ENCODE measurements at regions not wholly inside any gene's neighbourhood (a gene's known extent, or its start where the extent isn't known, plus 50 kb on each side); places are given as distances from the start of the nearest gene placed in this dataset.

- DNase-seq (no peak), ATAC-seq (no peak)
- Mint-ChIP-seq H3K4me1 (no peaks in the 10 kb centered on the region), H3K4me3 (no peak overlapping the region), H3K9me3 (ENCODE audit: low read depth) (no peaks in the 10 kb centered on the region), H3K27me3 (peaks cover 3% of the 10 kb centered on the region), H3K36me3 (ENCODE audit: low read depth) (no peaks in the 10 kb centered on the region), H3K27ac (no peak overlapping the region)
- CTCF ChIA-PET, result no interaction called here
- POLR2A ChIA-PET, result no interaction called here
- intact Hi-C loops (cut with DNase I, micrococcal nuclease), result no loop called here
These were observed 71.4 kb upstream of the GPM6B start for GRCh38 chrX:13888284-13888683.

- DNase-seq (no peak), ATAC-seq (no peak)
- Mint-ChIP-seq H3K36me3 (ENCODE audit: low read depth) (no peaks in the 10 kb centered on the region), H3K9me3 (ENCODE audit: low read depth) (no peaks in the 10 kb centered on the region), H3K4me3 (no peak overlapping the region), H3K27ac (no peak overlapping the region), H3K27me3 (no peaks in the 10 kb centered on the region), H3K4me1 (no peaks in the 10 kb centered on the region)
- POLR2A ChIA-PET, result no interaction called here
- CTCF ChIA-PET, result no interaction called here
- intact Hi-C loops (cut with DNase I, micrococcal nuclease), result no loop called here
These were observed 68.7 kb upstream of the GPM6B start for GRCh38 chrX:13885591-13885990.

GRCh38 chrX:13876652-13877051, 59.8 kb upstream of the GPM6B start:
- no peak for DNase-seq
- H3K4me1 Mint-ChIP-seq, result no peaks in the 10 kb centered on the region
- no peak overlapping the region for H3K27ac Mint-ChIP-seq
- H3K36me3 Mint-ChIP-seq (ENCODE audit: low read depth), result no peaks in the 10 kb centered on the region
- ATAC-seq, result no peak
- no peak overlapping the region for H3K4me3 Mint-ChIP-seq
- H3K27me3 Mint-ChIP-seq, result peaks cover 1% of the 10 kb centered on the region
- ChIA-PET POLR2A (no interaction called here), CTCF (no interaction called here)
- intact Hi-C loops (cut with DNase I, micrococcal nuclease), result no loop called here
- no peaks in the 10 kb centered on the region for H3K9me3 Mint-ChIP-seq (ENCODE audit: low read depth)

GRCh38 chrX:13875572-13875971, 58.7 kb upstream of the GPM6B start:
- no peak for ATAC-seq
- Mint-ChIP-seq H3K27me3 (peaks cover 2% of the 10 kb centered on the region), H3K9me3 (ENCODE audit: low read depth) (no peaks in the 10 kb centered on the region), H3K4me3 (no peak overlapping the region), H3K4me1 (no peaks in the 10 kb centered on the region), H3K27ac (no peak overlapping the region), H3K36me3 (ENCODE audit: low read depth) (no peaks in the 10 kb centered on the region)
- no peak for DNase-seq
- POLR2A ChIA-PET, result no interaction called here
- intact Hi-C loops (cut with DNase I, micrococcal nuclease), result no loop called here
- CTCF ChIA-PET, result no interaction called here

GRCh38 chrX:13868591-13868990, 51.7 kb upstream of the GPM6B start:
- H3K27me3 Mint-ChIP-seq, result peaks cover 2% of the 10 kb centered on the region
- ChIA-PET POLR2A (no interaction called here), CTCF (no interaction called here)
- no peak overlapping the region for H3K4me3 Mint-ChIP-seq
- no peak overlapping the region for H3K27ac Mint-ChIP-seq
- H3K4me1 Mint-ChIP-seq, result no peaks in the 10 kb centered on the region
- H3K36me3 Mint-ChIP-seq (ENCODE audit: low read depth), result no peaks in the 10 kb centered on the region
- no peak for ATAC-seq
- DNase-seq, result no peak
- intact Hi-C loops (cut with DNase I, micrococcal nuclease), result no loop called here
- H3K9me3 Mint-ChIP-seq (ENCODE audit: low read depth), result no peaks in the 10 kb centered on the region

Measured in activated CD4-positive, alpha-beta T cell treated with anti-CD3 and anti-CD28 coated beads for 36 hours (primary cell).